DOHH2 (cell line): ENCODE measurements at regions not wholly inside any gene's neighbourhood (a gene's known extent, or its start where the extent isn't known, plus 50 kb on each side); places are given as distances from the start of the nearest gene placed in this dataset.
A peak's percentile ranks its signal among the peaks of the same experiment; 100 is the strongest.
"Not testable (repeated sequence)": the region's sequence is repeated elsewhere in the genome, so short reads cannot be mapped to it uniquely, and the experiment has no call there.

Source experiments
- H3F3A ChIP-seq: fragments of 200-600 bp; sonication (generic), shearing (Covaris generic); 2 replicates; pipeline ENCODE4 v1.6.0; 2016; ENCODE audit warnings: antibody characterized with exemption, mild to moderate bottlenecking; ENCODE audit not compliant: control insufficient read depth, insufficient read depth
- H3K27ac ChIP-seq: fragments of 200-600 bp; sonication (generic); 2 replicates; pipeline ENCODE4 v1.5.1; 2014; ENCODE audit warnings: low read depth, mild to moderate bottlenecking, low read length, moderate library complexity
- H3K27me3 ChIP-seq: fragments of 200-600 bp; sonication (generic); 2 replicates; pipeline ENCODE4 v1.6.1; 2014; ENCODE audit warnings: mild to moderate bottlenecking, low read length, mixed read lengths; ENCODE audit not compliant: control insufficient read depth
- H3K36me3 ChIP-seq: fragments of 200-600 bp; sonication (generic); 2 replicates; pipeline ENCODE4 v1.6.1; 2014; ENCODE audit warnings: mild to moderate bottlenecking, low read length, moderate library complexity, mixed read lengths; ENCODE audit not compliant: control insufficient read depth
- H3K4me1 ChIP-seq: fragments of 200-600 bp; sonication (generic); 2 replicates; pipeline ENCODE4 v1.6.1; 2014; ENCODE audit warnings: mild to moderate bottlenecking, low read length, mixed read lengths; ENCODE audit not compliant: control insufficient read depth
- H3K4me2 ChIP-seq: fragments of 200-600 bp; sonication (generic); 2 replicates; pipeline ENCODE4 v1.6.0; 2014; ENCODE audit warnings: mild to moderate bottlenecking, low read length, moderate library complexity
- H3K4me3 ChIP-seq: fragments of 200-600 bp; sonication (generic); 2 replicates; pipeline ENCODE4 v1.5.1; 2014; ENCODE audit warnings: mild to moderate bottlenecking, low read length, mixed read lengths
- H3K79me2 ChIP-seq: fragments of 200-600 bp; sonication (generic); 2 replicates; pipeline ENCODE4 v1.6.1; 2014; ENCODE audit warnings: mild to moderate bottlenecking, low read length, mixed read lengths; ENCODE audit not compliant: control insufficient read depth
- H3K9me2 ChIP-seq: fragments of 200-600 bp; sonication (generic); replicated peaks from 2 replicates; pipeline ENCODE4 v1.6.1; 2014; ENCODE audit warnings: mild to moderate bottlenecking, low read length, mixed read lengths; ENCODE audit not compliant: control insufficient read depth
- H3K9me3 ChIP-seq: fragments of 200-600 bp; sonication (generic); 2 replicates; pipeline ENCODE4 v1.6.1; 2014; ENCODE audit warnings: antibody characterized with exemption, low read length, mixed read lengths; ENCODE audit not compliant: control insufficient read depth, insufficient read depth
- H4K20me1 ChIP-seq: fragments of 200-600 bp; sonication (generic); 2 replicates; pipeline ENCODE4 v1.6.0; 2014; ENCODE audit warnings: low read depth, mild to moderate bottlenecking, antibody characterized with exemption, low read length, moderate library complexity; ENCODE audit not compliant: control insufficient read depth, insufficient read depth

- not testable (repeated sequence) for H3F3A ChIP-seq, H3K4me1 ChIP-seq, H3K27me3 ChIP-seq, H4K20me1 ChIP-seq, H3K4me3 ChIP-seq, H3K9me2 ChIP-seq, H3K9me3 ChIP-seq, H3K79me2 ChIP-seq, H3K36me3 ChIP-seq, H3K27ac ChIP-seq
- H3K4me2 ChIP-seq, result peak overlapping the region; percentile 40; the same call in 1 of the 2 replicates
Observed at GRCh38 chr1:144026022-144026421, 54.2 kb upstream of the FAM72C start.

GRCh38 chr1:144021690-144022384, 50.1 kb upstream of the FAM72C start:
- not testable (repeated sequence) for H3F3A ChIP-seq, H4K20me1 ChIP-seq, H3K36me3 ChIP-seq, H3K9me3 ChIP-seq, H3K4me1 ChIP-seq, H3K9me2 ChIP-seq, H3K4me3 ChIP-seq, H3K27ac ChIP-seq, H3K27me3 ChIP-seq, H3K4me2 ChIP-seq, H3K79me2 ChIP-seq
